Colonic mucosa (tissue), 4 donors: ENCODE measurements at regions not wholly inside any gene's neighbourhood (a gene's known extent, or its start where the extent isn't known, plus 50 kb on each side); places are given as distances from the start of the nearest gene placed in this dataset.

Source experiments
- DNase-seq: peaks from one replicate; pipeline ENCODE4 v3.0.0-alpha.2; 2020
- H3K27ac ChIP-seq: fragments of 200-600 bp; one replicate; pipeline ENCODE4 v1.8.0; 2021
- H3K27me3 ChIP-seq: fragments of 200-600 bp; one replicate; pipeline ENCODE4 v1.8.0; 2021
- H3K36me3 ChIP-seq: fragments of 200-600 bp; one replicate; pipeline ENCODE4 v1.8.0; 2021
- H3K4me1 ChIP-seq: fragments of 200-600 bp; one replicate; pipeline ENCODE4 v1.8.0; 2021; ENCODE audit warnings: mild to moderate bottlenecking
- H3K4me3 ChIP-seq: fragments of 200-600 bp; one replicate; pipeline ENCODE4 v1.8.0; 2021
- H3K9ac ChIP-seq, 2 donors: one replicate each; pipeline ENCODE4 v1.7.0; 2013; ENCODE audit warnings: control low read depth in 2 of 2, low read depth in 2 of 2, low read length in 2 of 2
- H3K9me3 ChIP-seq: fragments of 200-600 bp; one replicate; pipeline ENCODE4 v1.8.0; 2021
- CTCF ChIP-seq: fragments of 200-600 bp; IDR thresholded peaks from one replicate; pipeline ENCODE4 v1.8.0; 2022; ENCODE audit warnings: antibody characterized with exemption, mild to moderate bottlenecking
- intact Hi-C: fragments of 100-400 bp; cut with DNase I; formaldehyde crosslinking; loops from one replicate; pipeline ENCODE4 v1.14.1; 2022
- donor health status: healthy.
- donor health status: DM: no; HTN: no; CAD: no.
- donor health status: DM: no; HTN: no; CAD: no.

GRCh38 chr4:177660223-177660622, 218.0 kb upstream of the AGA start:
- Histone ChIP-seq H3K4me3 (no peak overlapping the region), H3K36me3 (no peaks in the 10 kb centered on the region), H3K27me3 (no peaks in the 10 kb centered on the region), H3K27ac (no peak overlapping the region), H3K9me3 (no peaks in the 10 kb centered on the region), H3K4me1 (no peaks in the 10 kb centered on the region), H3K9ac (no peak overlapping the region)
- no peak for TF ChIP-seq CTCF
- intact Hi-C loops: no loop called here
- no peak for DNase-seq

GRCh38 chr4:177667687-177668086, 225.4 kb upstream of the AGA start:
- Histone ChIP-seq H3K9ac (no peak overlapping the region), H3K4me1 (no peaks in the 10 kb centered on the region), H3K27me3 (no peaks in the 10 kb centered on the region), H3K9me3 (no peaks in the 10 kb centered on the region), H3K4me3 (no peak overlapping the region), H3K36me3 (no peaks in the 10 kb centered on the region), H3K27ac (no peak overlapping the region)
- TF ChIP-seq CTCF: peak; percentile 35
- intact Hi-C loops: no loop called here
- no peak for DNase-seq

GRCh38 chr4:177671387-177671786, 229.2 kb upstream of the AGA start:
- Histone ChIP-seq H3K9me3 (no peaks in the 10 kb centered on the region), H3K4me1 (no peaks in the 10 kb centered on the region), H3K4me3 (no peak overlapping the region), H3K27me3 (no peaks in the 10 kb centered on the region), H3K27ac (no peak overlapping the region), H3K9ac (no peak overlapping the region), H3K36me3 (no peaks in the 10 kb centered on the region)
- DNase-seq: no peak
- intact Hi-C loops: no loop called here
- TF ChIP-seq CTCF: no peak

DNA sequence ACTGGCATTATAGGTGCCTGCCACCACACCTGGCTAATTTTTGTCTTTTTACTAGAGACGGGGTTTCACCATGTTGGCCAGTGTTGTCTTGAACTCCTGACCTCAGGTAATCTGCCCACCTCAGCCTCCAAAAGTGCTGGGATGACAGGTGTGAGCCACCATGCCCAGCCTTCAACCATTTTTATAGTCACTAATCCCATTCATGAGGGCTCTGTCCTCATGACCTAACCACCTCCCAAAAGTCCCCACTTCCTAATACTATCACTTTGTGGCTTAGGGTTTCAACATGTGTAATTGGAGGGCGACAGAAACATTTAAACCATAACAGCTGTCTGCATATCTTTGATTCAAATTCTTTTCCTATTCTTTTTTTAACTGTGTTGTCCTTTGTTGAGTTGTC, 229.6 kb upstream of the AGA start:
- H3K9me3 ChIP-seq: no peaks in the 10 kb centered on the region
- no peaks in the 10 kb centered on the region for H3K27me3 ChIP-seq
- intact Hi-C loops: no loop called here
- H3K9ac ChIP-seq: no peak overlapping the region
- no peaks in the 10 kb centered on the region for H3K4me1 ChIP-seq
- no peak overlapping the region for H3K27ac ChIP-seq
- TF ChIP-seq CTCF: no peak
- H3K4me3 ChIP-seq: no peak overlapping the region
- no peaks in the 10 kb centered on the region for H3K36me3 ChIP-seq
- no peak for DNase-seq

DNA sequence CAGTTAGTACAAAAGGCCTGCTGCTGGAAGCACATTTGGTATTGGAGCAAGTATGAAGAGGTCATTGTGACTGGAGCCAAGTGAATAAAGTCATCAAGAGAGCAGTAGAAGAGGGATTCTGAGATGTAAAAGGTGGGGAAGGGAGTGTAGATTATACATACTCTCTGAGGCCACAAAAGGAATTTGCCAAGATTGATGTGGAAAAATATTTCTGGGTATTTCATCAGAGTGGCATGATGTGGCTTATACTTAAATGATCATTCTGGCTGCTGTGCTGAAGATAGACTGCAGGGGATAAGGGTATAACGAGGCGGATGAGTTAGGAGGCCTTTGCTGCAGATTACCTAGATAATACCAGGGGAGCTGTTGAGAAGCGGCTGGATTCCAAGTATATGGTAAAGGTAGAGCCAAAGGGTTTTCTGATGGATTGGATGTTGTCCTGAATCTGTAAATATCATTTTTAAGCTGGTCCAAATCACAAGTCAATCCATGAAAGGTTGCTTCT, 231.8 kb upstream of the AGA start:
- DNase-seq: no peak
- no peaks in the 10 kb centered on the region for H3K27me3 ChIP-seq
- no peaks in the 10 kb centered on the region for H3K36me3 ChIP-seq
- intact Hi-C loops: no loop called here
- no peak overlapping the region for H3K27ac ChIP-seq
- TF ChIP-seq CTCF: no peak
- no peaks in the 10 kb centered on the region for H3K9me3 ChIP-seq
- no peak overlapping the region for H3K4me3 ChIP-seq
- no peaks in the 10 kb centered on the region for H3K4me1 ChIP-seq
- H3K9ac ChIP-seq: no peak overlapping the region

- no peaks in the 10 kb centered on the region for H3K4me1 ChIP-seq
- H3K27me3 ChIP-seq: no peaks in the 10 kb centered on the region
- no peak overlapping the region for H3K4me3 ChIP-seq
- H3K27ac ChIP-seq: no peak overlapping the region
- no peak overlapping the region for H3K9ac ChIP-seq
- DNase-seq: no peak
- intact Hi-C loops: no loop called here
- H3K36me3 ChIP-seq: no peaks in the 10 kb centered on the region
- H3K9me3 ChIP-seq: no peaks in the 10 kb centered on the region
- TF ChIP-seq CTCF: no peak
Observed at GRCh38 chr4:177680308-177680707, 238.1 kb upstream of the AGA start.
